HPDE6-E6E7 (cell line): ENCODE measurements at regions not wholly inside any gene's neighbourhood (a gene's known extent, or its start where the extent isn't known, plus 50 kb on each side); places are given as distances from the start of the nearest gene placed in this dataset.

Experiments used
- DNase-seq: peaks from one replicate; pipeline ENCODE4 v3.0.0; 2011; ENCODE audit warnings: missing footprints; ENCODE audit errors: extremely low spot score

DNA sequence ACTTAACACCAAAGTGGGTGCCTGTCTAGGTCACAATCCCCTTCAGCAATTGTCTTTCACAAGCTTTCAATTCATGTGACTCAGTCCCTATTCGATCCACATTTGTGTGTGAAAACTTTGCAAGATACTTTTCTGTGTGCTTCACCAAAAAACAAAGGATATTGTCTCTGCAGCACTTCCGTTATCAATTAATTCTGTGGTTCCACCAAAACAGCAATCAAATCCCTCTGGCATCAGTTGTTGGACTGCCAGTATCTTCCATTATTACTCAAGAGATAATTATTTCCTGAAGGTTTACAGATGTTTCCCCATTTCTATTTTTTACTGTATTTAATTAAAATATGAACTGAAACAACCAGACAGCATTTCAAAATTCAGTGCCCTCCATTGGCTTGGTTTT is 481.4 kb downstream of the SUCLA2 start:
- no peak for DNase-seq

DNA sequence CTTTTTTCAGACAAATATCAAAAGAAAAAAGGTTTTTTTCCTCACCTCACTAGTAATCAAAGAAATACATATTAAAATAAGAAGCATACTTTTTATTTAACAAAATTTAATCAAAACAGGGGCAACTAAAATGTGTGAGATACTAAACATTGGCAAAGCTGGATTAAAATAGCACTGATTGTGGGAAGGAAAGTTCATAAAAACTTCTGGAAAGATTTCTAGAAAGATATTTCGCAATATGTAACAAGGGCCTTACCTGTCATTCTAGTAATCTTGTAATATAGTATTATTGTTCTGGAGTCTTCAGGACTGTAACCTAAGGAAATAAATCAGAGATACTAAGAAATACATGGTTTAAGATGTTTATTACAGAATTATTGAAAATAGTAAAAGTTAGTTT is 482.5 kb downstream of the SUCLA2 start:
- DNase-seq, result no peak

DNA sequence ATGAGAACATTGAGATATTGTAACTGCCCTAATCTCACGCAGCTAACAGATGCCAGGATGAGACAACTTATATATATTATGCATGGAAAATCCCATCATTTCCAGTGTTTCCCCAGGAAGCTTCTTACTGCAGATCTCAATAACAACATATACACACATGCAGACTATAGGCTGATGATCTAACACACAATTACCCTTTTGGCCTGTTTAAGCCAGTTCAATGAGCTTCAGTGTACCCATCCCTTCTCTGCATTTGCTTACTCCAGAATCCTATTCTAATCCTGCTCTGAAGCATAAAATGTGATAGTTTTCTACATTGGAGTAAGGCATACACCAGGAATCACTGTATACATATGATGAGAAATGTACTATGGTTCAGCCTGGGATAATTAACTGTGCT is 489.4 kb downstream of the SUCLA2 start:
- DNase-seq, result no peak

DNA sequence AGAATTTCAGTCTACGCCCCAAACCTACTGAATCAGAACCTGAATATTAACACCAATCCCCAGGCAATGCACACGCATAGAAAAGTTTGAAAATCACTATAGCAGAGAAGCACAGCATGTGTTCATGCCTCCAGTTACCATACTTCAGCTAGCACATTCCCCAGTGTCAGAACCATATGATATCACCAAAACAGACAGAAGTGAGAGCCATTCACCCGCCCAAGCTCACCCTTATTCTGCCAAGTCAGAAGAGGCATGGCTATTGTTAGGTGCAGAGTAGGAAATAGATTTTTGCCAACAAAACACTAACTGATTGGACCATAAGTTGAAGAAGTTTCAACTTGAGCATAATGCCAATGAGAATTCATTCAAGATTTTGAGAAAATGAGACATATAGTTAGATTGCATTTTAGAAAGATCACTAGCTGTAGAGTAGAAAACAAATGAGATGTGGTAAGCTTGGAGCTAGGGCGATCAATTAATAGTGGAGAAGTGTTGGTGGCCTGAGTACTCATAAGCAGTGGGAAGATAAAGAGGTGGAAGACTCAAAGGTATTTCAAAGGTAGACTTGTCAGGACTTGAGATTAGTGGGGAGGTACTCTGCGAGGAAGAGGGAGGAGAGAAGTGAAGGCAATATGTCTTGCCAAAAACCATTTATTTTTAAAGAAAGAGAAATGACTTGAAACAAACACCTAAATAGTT is 492.4 kb downstream of the SUCLA2 start:
- DNase-seq, result no peak

DNA sequence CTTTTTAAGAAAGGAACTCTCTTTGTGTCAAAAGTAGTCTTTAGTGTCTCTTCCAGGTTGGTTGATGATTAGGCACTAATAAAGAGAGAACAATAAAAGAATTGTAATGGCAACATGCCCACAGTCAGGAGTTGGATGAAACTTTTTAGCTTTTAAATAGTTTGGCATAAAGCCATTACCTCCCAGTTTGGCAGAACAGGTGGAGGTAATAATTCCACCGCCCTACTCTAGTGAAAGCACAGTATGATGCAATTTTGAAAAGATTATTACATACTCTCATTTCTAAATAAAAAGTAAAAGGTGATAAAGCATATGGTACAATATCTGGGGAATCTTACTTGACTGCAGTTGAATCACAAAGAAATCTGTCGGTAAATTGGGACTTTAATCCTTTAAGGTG is 497.6 kb downstream of the SUCLA2 start:
- DNase-seq, result no peak

DNA sequence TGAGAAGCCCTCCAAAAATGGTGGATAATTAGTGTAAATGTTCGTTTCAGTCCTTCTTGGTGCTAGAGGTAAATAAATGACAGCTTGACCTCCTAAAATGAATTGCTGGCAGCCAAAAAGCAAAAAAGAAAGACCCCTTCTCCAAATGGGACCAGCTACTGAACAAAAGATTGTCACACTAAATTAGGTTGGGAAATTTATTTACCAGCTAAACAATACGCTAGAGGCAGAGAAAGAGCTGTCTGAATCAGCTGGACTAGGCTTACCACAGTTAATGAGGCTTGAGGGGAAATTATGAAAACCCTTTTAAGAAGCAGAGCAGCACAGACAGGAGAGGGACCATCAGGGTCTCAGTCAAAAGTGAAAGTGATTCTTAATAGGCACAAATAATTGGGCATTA is 498.9 kb downstream of the SUCLA2 start:
- DNase-seq, result no peak

DNA sequence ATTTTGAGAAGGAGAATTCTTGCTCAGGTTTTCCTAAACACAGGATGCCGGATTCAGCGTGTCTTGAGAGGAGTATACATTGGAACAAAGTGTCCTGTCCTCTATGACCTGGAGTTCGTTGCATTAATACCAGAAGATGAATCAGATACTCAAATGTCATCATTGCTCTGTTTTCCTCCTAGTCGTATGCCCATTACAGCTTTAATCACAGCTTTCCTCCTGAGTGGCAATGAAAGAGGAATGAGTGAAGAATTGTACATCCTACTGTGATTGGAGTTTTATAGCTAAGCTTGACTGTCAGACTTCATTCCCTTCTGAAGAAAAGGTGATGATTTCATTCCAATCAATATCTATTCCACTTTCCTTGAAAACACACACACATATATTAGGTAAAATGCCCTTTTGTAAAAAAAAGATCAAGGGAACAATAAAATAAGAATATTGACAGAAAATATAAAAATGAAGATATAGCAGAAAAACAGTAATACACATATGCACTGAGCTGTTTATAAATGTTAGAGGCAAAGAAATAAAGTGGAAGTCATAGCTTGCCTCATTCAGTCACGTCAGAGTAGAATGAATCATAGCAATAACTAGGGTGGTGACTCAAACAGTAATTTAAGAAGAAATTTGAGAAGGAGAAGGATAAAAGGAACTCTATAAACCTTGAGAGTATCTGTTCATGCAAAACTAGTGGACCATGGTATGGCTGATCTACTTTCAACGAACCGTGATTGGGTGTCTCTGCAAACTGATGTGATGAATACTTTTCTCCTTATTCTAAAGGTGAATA is 501.5 kb downstream of the SUCLA2 start:
- DNase-seq, result peak; percentile 2

DNA sequence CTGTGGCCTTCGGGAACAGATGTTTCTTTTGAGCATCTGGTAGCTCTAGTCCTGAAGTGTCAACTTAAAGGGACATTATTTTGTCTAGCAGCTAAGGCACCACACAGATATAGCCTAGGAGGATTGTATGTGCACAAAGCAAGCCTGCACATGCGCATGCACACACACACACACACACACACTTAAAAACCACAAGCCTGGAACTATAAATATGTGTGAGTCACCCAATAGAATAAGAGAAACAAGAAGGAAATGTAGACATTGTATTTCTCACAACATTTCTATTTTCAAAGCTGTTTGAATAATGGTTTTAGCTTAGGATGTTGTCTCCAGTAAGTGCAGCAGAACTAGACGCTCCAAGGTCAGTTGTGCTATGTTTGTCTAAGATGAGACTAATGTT is 516.5 kb downstream of the SUCLA2 start:
- DNase-seq, result no peak

DNA sequence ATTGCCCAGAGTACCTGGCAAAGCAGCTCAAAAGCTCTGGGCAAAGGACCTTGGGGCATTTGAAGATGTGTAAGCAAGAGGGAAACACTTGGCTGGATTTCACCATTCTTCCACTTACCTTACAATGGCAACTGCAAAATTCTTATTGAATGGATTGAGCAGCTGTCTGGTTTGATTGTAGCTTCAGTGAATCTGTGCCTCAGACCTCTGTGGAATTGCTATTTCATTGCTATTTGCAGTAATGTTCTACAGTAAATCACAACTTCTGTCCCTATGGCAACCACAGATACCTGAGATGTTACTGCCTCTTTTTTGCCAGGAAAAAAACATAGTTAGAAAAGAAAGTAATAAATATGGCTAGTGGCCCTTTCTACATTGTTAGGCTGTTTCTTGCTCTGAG is 519.5 kb downstream of the SUCLA2 start:
- no peak for DNase-seq

DNA sequence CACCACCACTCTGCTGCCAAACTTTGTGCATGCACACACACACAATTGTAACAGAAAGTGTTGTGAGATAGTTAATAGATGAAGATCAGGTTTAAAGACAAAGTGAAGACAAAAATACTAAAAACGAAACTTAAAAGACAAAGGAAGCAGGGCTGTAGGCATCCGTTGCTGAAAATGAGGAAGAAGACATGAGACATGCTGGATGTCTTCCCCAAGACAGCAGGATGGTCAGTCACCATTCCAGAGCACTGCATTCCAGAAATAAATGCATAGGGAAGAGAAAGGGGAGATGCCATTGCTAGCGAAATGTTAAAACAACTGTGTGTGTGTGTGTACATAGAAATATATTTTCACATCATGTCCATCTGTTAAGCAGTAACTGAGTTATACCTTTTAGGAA is 520.1 kb downstream of the SUCLA2 start:
- DNase-seq, result no peak

DNA sequence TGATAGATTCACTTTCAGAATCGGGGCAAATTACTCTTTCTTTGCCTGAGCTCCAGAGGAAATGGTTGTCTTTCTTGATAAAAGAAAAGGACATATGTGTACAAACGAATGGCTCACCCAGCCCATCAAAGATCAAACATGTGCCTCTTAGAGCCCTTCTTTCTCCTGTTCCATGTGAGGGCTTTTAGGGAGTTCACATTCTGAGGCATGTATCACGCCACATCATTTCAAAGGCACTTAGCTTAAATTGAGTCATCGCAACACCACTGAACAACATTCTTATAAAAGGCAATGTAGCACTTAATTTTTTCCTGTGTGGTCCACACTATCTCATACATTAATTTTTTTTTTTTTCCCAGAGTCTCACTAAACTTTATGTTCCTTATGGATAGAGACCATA is 521.0 kb downstream of the SUCLA2 start:
- no peak for DNase-seq

DNA sequence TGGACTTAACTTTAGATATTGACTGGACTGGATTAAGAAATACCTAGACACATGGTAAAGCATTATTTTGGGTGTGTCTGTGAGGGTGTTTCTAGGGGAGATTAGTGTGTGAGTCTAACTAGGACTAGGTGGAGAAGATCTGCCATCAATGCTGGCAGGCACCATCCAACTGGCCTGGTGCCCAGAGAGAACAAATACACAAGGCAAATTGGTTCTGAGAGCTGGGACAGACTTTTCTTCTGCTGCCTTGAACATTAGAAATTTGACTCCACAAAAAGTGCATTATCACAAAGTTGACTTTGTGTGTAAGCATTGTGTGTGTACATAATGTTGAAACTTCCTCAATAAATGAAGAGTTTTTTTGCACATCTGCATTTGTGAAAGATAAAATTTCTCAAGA is 522.1 kb downstream of the SUCLA2 start:
- DNase-seq, result no peak

DNA sequence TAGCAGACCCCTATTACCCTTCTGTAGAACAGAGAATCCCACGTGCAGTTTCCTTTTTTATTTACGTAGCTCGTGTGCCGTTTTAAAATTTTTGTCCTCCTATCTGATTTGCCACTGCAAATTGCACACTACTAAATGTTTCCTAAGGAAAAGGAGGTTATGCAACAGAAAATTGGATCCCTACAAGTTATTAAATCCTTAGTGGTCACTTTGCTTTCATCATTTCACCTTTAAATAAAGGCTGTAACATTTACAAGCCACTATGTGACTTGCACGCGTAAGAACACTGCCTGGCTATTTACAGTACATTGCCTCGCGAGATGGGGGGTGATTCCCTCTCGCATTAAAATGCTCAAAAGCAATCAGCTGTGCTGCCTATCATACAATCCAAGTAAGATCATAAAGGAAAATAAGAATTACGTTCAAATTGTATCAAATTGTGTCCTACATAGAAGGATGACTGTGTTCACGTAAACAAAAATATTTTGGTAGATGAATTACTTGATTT is 525.6 kb downstream of the SUCLA2 start:
- DNase-seq, result no peak

DNA sequence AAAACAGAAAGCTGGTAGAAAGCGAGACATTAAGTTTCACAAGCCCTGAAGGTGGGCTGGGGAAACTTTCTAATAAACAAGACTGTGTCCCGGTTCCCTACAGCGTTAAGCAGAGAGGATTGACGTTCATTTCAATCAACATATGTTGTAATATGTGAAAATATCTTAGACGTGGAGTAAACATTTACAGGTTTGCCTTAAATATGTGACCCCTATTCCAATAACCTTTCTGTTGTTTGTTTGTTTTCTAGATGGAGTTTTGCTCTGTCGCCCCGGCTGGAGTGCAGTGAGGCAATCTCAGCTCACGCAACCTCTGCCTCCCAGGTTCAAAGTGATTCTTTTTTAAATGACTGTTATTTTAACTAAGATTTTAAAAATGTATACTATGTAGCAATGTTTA is 526.2 kb downstream of the SUCLA2 start:
- no peak for DNase-seq

DNA sequence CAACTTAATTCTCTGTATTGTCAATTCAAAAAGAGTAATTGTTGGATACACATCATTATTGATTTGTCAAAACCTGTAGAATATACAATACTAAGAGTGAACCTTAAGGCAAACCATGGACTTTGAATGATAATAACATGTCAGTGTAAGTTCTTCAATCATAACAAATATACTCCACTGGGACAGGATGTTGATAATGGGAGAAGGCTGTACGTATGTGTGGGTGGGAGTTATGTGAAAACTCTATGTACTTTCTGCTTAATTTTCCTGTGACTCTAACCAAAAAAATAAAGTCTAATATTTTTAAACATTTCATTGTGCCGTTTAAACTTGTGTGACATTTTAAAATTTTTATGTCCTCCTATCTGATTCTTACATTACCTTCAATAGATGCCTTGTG is 526.7 kb downstream of the SUCLA2 start:
- DNase-seq, result no peak

DNA sequence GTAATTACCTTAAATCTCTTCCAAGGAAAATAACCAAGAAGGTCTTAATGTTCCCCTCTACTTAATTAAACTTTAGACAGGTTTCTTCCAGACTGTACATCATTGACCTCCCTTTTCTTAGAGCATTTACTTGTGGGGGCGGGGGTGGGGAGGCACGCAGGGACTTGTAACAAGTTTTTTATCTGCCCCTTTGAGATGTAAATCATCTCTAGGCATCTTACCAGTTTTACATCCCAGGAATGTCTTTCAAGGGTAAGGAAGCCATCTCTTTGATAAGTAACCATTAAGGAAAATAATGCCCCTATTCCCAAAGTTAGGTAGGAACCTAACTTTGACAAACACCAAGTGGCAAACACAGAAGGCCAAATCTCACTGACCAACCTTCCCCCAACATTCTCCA is 528.6 kb downstream of the SUCLA2 start:
- no peak for DNase-seq

DNA sequence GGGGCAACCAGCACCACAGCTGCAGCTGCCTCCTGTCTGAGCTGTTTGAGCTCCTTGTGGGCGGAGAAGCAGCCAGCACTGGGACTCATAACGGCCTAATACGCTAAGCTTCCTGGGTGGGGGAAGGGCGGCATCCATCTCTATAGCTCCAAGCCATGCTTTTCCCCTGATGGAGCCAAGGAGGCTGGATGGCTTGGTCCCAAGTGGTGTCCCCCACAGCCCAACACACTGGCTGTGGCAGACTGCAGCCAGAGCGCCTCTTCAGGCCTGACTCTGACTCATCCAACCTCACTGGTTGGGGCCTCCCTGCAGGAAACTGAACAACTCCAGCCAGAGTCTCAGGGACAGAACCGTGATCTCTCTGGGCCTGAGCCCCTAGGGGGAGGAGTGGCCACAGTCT is 537.3 kb downstream of the SUCLA2 start:
- DNase-seq, result no peak

DNA sequence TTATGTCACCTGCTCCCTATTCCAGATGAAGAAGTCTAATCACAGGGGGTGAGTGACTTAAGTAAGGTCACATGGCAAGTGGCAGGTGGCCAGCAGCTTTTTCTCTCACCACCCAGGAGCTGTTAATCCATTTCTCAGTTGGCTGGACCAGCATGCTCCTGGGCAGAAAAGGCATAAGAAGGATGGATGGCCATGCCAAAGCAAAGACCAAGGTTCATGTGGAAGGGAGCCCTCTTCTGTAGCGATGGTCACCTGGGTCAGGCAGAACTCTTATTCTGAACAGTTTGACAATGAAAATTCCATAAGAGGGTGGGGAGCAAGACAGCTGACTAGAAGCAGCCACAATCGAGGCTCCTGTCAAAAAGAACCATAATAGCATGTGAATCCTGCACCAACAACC is 538.1 kb downstream of the SUCLA2 start:
- no peak for DNase-seq

DNA sequence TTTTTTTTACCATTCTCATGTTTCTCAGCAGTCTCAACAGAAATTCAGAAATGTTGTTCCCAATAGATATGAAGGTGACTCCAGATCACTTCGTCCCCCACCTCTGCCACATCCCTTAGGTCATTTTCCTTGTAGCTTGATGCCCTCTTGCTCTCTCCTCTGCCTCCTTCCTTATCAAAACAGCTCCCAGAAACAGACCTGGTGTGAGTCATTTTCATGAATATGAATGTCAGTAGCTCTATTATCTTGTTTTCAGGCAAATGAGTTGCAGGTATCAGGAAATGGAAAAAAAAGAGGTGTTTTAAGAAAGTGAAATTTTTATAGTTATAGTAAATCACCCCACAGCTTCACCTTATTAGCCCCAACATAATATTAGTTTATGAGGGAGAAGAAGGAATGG is 539.3 kb downstream of the SUCLA2 start:
- DNase-seq, result no peak

DNA sequence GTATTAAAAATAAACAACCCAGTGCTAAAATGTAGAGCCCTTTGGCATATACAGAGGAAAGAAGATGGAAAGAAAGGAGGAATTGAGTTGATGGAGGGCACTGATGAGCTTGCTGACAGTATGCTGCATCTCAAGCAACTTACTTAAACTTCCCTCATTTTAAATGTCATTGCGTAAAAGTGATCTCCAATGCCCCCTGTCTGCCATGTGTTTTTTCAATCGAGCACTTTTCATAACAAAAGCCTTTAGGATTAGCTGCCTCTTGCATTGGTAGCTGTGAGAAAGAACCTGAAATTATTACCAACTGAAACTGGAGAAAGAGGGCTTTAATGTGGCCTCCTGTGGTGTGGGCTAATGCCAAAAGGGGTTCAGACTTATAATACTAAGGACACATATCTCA is 541.6 kb downstream of the SUCLA2 start:
- DNase-seq, result no peak

DNA sequence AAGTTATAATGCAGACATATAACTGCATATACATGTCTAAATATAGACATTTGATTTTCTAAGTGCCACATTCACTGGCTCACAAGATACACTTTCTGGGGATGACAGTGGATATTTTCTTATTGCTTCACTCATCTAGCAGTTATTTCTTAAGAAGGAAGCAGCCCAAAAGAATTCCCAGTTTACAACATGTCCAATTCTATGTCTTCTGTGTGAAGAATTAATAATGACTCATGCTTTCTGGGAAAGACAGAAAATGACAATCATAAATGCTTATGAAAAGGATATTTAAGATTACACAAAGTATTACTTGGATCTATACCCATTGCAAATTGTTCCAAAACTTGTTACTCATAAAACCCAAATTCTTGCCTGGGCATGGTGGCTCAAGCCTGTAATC is 543.4 kb downstream of the SUCLA2 start:
- DNase-seq, result no peak

DNA sequence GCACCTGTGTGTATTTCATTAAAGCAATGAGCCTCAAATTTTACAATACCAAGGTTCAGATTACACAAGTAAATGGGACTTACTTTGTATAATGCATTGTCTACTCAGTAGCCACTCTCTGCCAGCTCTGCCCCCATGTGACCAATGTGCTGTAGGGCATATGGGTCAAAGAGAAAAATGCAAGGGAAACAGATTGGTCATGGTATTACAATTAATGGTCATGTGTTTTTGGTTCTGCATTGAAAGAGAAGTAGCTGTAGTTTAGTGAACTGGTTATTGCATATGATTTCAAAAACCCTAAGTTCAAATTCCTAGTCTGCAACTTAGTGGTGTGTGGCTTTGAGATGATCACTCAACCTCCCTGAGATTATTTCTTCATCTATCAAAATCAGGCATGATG is 545.4 kb downstream of the SUCLA2 start:
- DNase-seq, result no peak

DNA sequence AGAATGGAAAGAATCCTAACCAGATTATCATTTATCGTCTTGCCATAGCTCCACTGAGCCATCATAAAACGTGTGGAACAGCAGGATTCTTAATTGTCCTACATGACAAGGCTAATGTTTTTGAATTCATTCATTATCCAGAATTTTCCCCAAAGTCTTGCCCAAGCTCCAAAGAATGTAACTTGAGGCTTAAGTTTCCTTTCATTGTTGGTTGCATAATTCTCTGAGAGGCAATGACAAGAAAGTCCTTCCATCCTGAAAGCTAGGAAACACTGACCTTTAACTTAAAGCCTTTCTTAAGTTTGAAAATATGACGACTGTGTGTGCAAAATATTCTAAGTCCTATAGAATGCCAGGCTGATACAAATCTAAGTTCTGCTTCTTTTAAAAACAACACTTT is 546.1 kb downstream of the SUCLA2 start:
- DNase-seq, result no peak
